ENCODE measurements at regions not wholly inside any gene's neighbourhood (a gene's known extent, or its start where the extent isn't known, plus 50 kb on each side); places are given as distances from the start of the nearest gene placed in this dataset.
"Not testable (repeated sequence)": the region's sequence is repeated elsewhere in the genome, so short reads cannot be mapped to it uniquely, and the experiment has no call there.

DNA sequence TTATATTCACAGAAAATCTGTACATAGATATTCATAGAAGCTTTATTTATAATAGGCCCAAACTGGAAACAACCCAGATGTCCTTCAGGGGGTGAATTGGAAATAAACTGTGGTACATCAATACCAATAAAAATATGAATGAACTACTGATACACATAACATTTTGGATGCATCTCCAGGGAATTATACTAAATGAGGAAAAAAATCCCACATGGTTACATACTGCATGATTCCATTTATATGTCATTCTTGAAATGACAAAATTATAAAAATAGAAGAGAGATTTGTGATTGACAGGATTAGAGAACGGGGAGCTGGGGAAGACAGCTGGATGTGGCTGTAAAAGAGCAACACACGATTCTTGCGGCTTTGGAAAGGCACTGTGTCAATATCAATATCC lies 435.0 kb downstream of the TMEM182 start:
- no peak overlapping the region for H2AFZ ChIP-seq (ENCODE audit: control insufficient read depth, low read length)
- no peaks in the 10 kb centered on the region for H3K36me3 ChIP-seq (ENCODE audit: control insufficient read depth in 2 of 2, extremely low read depth in 1 of 2, insufficient read depth in 2 of 2, low read length in 2 of 2)
- TF ChIP-seq EZH2 (IDR thresholded peaks at IDR 0.05; ENCODE audit: low read length), result no peak
- TF ChIP-seq, protein P1, sequence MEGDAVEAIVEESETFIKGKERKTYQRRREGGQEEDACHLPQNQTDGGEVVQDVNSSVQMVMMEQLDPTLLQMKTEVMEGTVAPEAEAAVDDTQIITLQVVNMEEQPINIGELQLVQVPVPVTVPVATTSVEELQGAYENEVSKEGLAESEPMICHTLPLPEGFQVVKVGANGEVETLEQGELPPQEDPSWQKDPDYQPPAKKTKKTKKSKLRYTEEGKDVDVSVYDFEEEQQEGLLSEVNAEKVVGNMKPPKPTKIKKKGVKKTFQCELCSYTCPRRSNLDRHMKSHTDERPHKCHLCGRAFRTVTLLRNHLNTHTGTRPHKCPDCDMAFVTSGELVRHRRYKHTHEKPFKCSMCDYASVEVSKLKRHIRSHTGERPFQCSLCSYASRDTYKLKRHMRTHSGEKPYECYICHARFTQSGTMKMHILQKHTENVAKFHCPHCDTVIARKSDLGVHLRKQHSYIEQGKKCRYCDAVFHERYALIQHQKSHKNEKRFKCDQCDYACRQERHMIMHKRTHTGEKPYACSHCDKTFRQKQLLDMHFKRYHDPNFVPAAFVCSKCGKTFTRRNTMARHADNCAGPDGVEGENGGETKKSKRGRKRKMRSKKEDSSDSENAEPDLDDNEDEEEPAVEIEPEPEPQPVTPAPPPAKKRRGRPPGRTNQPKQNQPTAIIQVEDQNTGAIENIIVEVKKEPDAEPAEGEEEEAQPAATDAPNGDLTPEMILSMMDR (optimal IDR thresholded peaks at IDR 0.05 in 1 of 3, IDR thresholded peaks at IDR 0.05 in 1 of 3, conservative IDR thresholded peaks at IDR 0.05 in 1 of 3; ENCODE audit: extremely low read depth in 1 of 3, insufficient read depth in 2 of 3, low read length in 3 of 3), result no peak
- no peaks in the 10 kb centered on the region for H3K79me2 ChIP-seq (ENCODE audit: control insufficient read depth, insufficient read depth, low read length)
- no peak overlapping the region for H3K27ac ChIP-seq (ENCODE audit: control insufficient read depth, insufficient read depth, low read length)
- dilution Hi-C loops (cut with MboI; ENCODE audit: extremely low pct_ligation_motif_present, low sequenced_read_pairs), result no loop called here
- FAIRE-seq (no peak), DNase-seq (ENCODE audit: low read depth, low spot score) (no peak)
- no peak overlapping the region for H3K4me3 ChIP-seq (ENCODE audit: control insufficient read depth in 2 of 3, extremely low read depth in 1 of 3, insufficient read depth in 2 of 3, low read depth in 1 of 3, low read length in 3 of 3)
- no peaks in the 10 kb centered on the region for H3K9me3 ChIP-seq (ENCODE audit: control insufficient read depth, low read depth, low read length)
- no peak overlapping the region for H3K4me2 ChIP-seq (ENCODE audit: control insufficient read depth, extremely low read depth, insufficient read depth, low read depth, low read length)
- H3K9ac ChIP-seq (ENCODE audit: control insufficient read depth, extremely low read depth, insufficient read depth, low read length), result no peak overlapping the region
- H3K27me3 ChIP-seq (ENCODE audit: control insufficient read depth, extremely low read depth, insufficient read depth, low read length), result no peaks in the 10 kb centered on the region
- H3K9me1 ChIP-seq (ENCODE audit: control insufficient read depth, extremely low read depth, insufficient read depth, low read length), result no peaks in the 10 kb centered on the region
- H3K4me1 ChIP-seq (ENCODE audit: control insufficient read depth, extremely low read depth, insufficient read depth, low read length), result no peaks in the 10 kb centered on the region
- no peaks in the 10 kb centered on the region for H4K20me1 ChIP-seq (ENCODE audit: control insufficient read depth, extremely low read depth, insufficient read depth, low read length)

DNA sequence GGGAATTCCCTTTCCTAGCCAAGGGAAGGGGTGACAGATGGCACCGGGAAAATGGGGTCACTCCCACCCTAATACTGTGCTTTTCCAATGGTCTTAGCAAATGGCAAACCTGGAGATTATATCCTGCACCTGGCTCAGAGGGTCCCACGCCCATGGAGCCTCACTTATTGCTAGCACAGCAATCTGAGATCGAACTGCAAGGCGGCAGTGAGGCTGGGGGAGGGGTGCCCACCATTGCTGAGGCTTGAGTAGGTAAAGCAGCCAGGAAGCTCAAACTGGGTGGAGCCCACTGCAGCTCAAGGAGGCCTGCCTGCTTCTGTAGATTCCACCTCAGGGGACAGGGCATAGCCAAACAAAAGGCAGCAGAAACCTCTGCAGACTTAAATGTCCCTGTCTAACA lies 438.9 kb downstream of the TMEM182 start:
- H2AFZ ChIP-seq (ENCODE audit: control insufficient read depth, low read length); H3K79me2 ChIP-seq (ENCODE audit: control insufficient read depth, insufficient read depth, low read length); H3K36me3 ChIP-seq (ENCODE audit: control insufficient read depth in 2 of 2, extremely low read depth in 1 of 2, insufficient read depth in 2 of 2, low read length in 2 of 2); H3K9me1 ChIP-seq (ENCODE audit: control insufficient read depth, extremely low read depth, insufficient read depth, low read length); H3K4me2 ChIP-seq (ENCODE audit: control insufficient read depth, extremely low read depth, insufficient read depth, low read depth, low read length); dilution Hi-C loops (cut with MboI; ENCODE audit: extremely low pct_ligation_motif_present, low sequenced_read_pairs); H3K4me1 ChIP-seq (ENCODE audit: control insufficient read depth, extremely low read depth, insufficient read depth, low read length); H3K9ac ChIP-seq (ENCODE audit: control insufficient read depth, extremely low read depth, insufficient read depth, low read length); H3K27ac ChIP-seq (ENCODE audit: control insufficient read depth, insufficient read depth, low read length); H3K4me3 ChIP-seq (ENCODE audit: control insufficient read depth in 2 of 3, extremely low read depth in 1 of 3, insufficient read depth in 2 of 3, low read depth in 1 of 3, low read length in 3 of 3); H3K27me3 ChIP-seq (ENCODE audit: control insufficient read depth, extremely low read depth, insufficient read depth, low read length); H3K9me3 ChIP-seq (ENCODE audit: control insufficient read depth, low read depth, low read length); H4K20me1 ChIP-seq (ENCODE audit: control insufficient read depth, extremely low read depth, insufficient read depth, low read length); DNase-seq (ENCODE audit: low read depth, low spot score); FAIRE-seq: not testable (repeated sequence)

DNA sequence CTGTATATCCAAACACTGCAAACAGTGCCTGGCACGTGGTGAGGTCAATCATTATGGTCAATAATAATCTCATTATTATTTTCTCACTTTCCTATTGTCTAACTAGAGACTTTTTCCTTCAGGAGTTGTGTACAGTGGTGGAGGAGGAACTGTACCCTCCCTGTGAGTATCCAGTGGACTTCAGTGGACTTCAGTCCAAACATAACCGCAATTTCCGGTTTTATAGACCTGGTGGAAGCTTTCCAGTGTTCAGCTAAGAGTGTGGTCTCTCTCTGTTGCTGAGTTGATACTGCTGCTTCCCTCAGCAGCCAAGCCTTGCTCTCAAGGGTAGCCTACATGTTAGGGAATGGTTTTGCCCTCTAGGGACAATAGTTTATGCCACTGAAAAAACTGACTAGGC lies 447.1 kb downstream of the TMEM182 start:
- Histone ChIP-seq H3K9me3 (ENCODE audit: control insufficient read depth, low read depth, low read length) (no peaks in the 10 kb centered on the region), H4K20me1 (ENCODE audit: control insufficient read depth, extremely low read depth, insufficient read depth, low read length) (no peaks in the 10 kb centered on the region), H3K9me1 (ENCODE audit: control insufficient read depth, extremely low read depth, insufficient read depth, low read length) (no peaks in the 10 kb centered on the region), H3K27me3 (ENCODE audit: control insufficient read depth, extremely low read depth, insufficient read depth, low read length) (no peaks in the 10 kb centered on the region), H3K36me3 (ENCODE audit: control insufficient read depth in 2 of 2, extremely low read depth in 1 of 2, insufficient read depth in 2 of 2, low read length in 2 of 2) (no peaks in the 10 kb centered on the region), H3K9ac (ENCODE audit: control insufficient read depth, extremely low read depth, insufficient read depth, low read length) (no peak overlapping the region), H3K4me3 (ENCODE audit: control insufficient read depth in 2 of 3, extremely low read depth in 1 of 3, insufficient read depth in 2 of 3, low read depth in 1 of 3, low read length in 3 of 3) (no peak overlapping the region), H2AFZ (ENCODE audit: control insufficient read depth, low read length) (no peak overlapping the region), H3K4me1 (ENCODE audit: control insufficient read depth, extremely low read depth, insufficient read depth, low read length) (no peaks in the 10 kb centered on the region), H3K79me2 (ENCODE audit: control insufficient read depth, insufficient read depth, low read length) (no peaks in the 10 kb centered on the region), H3K4me2 (ENCODE audit: control insufficient read depth, extremely low read depth, insufficient read depth, low read depth, low read length) (no peak overlapping the region), H3K27ac (ENCODE audit: control insufficient read depth, insufficient read depth, low read length) (no peak overlapping the region)
- FAIRE-seq (no peak), DNase-seq (ENCODE audit: low read depth, low spot score) (no peak)
- dilution Hi-C loops (cut with MboI; ENCODE audit: extremely low pct_ligation_motif_present, low sequenced_read_pairs), result no loop called here
- TF ChIP-seq EZH2 (IDR thresholded peaks at IDR 0.05; ENCODE audit: low read length), result no peak
- TF ChIP-seq, protein P1 (optimal IDR thresholded peaks at IDR 0.05 in 1 of 3, IDR thresholded peaks at IDR 0.05 in 1 of 3, conservative IDR thresholded peaks at IDR 0.05 in 1 of 3; ENCODE audit: extremely low read depth in 1 of 3, insufficient read depth in 2 of 3, low read length in 3 of 3), result no peak
